ENCODE measurements at regions not wholly inside any gene's neighbourhood (a gene's known extent, or its start where the extent isn't known, plus 50 kb on each side); places are given as distances from the start of the nearest gene placed in this dataset.
"Not testable (repeated sequence)": the region's sequence is repeated elsewhere in the genome, so short reads cannot be mapped to it uniquely, and the experiment has no call there.

DNA sequence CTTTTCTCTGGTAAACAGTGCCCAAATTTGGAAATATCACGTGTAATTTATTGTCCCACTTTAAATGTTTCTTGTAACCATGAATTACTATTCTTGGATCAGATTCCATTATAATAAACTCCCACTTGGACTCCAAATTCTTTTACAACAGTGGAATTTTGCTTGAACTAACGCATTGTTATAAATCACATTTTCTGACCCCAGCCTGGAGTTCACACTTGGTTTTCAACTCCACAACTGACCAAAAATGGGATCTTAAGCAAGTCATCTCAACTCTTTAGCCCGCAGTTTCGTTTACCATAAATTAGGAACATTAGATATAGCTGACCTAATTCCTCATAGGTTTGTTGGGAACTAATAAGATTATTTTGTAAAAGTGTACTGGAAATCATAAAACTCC lies 336.8 kb upstream of the NCAM1 start:
- no peak overlapping the region for H3K27ac ChIP-seq (ENCODE audit: low read depth, low read length)
- DNase-seq: no peak
- H3K27me3 ChIP-seq (ENCODE audit: insufficient read depth, low read length): no peaks in the 10 kb centered on the region
- no peaks in the 10 kb centered on the region for H3K4me1 Mint-ChIP-seq
- intact Hi-C loops (cut with micrococcal nuclease): no loop called here
- ChIA-PET CTCF (ENCODE audit: partially characterized antibody) (no interaction called here), POLR2A (ENCODE audit: partially characterized antibody) (no interaction called here)
- H3K36me3 ChIP-seq (ENCODE audit: insufficient read depth, low read length): no peaks in the 10 kb centered on the region
- H3K36me3 Mint-ChIP-seq: no peaks in the 10 kb centered on the region
- no peak overlapping the region for H3K27ac Mint-ChIP-seq
- H3K4me3 ChIP-seq (ENCODE audit: low read length in 2 of 2): no peak overlapping the region
- H3K9me3 Mint-ChIP-seq: no peaks in the 10 kb centered on the region
- peaks cover 0 to 5% of the 10 kb centered on the region in 2 donors for H3K27me3 Mint-ChIP-seq
- H3K4me3 Mint-ChIP-seq: no peak overlapping the region
- H3K4me1 ChIP-seq (ENCODE audit: insufficient read depth, low read length): no peaks in the 10 kb centered on the region
- H3K9me3 ChIP-seq (ENCODE audit: control insufficient read depth in 1 of 2, low read length in 2 of 2): no peaks in the 10 kb centered on the region

GRCh38 chr11:112624971-112625370 lies 336.2 kb upstream of the NCAM1 start:
- intact Hi-C loops (cut with micrococcal nuclease); H3K9me3 ChIP-seq (ENCODE audit: control insufficient read depth in 1 of 2, low read length in 2 of 2); H3K27ac ChIP-seq (ENCODE audit: low read depth, low read length); H3K4me3 ChIP-seq (ENCODE audit: low read length in 2 of 2); POLR2A ChIA-PET (ENCODE audit: partially characterized antibody); H3K27ac Mint-ChIP-seq; DNase-seq; H3K27me3 ChIP-seq (ENCODE audit: insufficient read depth, low read length); H3K27me3 Mint-ChIP-seq; CTCF ChIA-PET (ENCODE audit: partially characterized antibody); H3K4me1 ChIP-seq (ENCODE audit: insufficient read depth, low read length); H3K4me3 Mint-ChIP-seq; H3K36me3 Mint-ChIP-seq; H3K4me1 Mint-ChIP-seq; H3K36me3 ChIP-seq (ENCODE audit: insufficient read depth, low read length); H3K9me3 Mint-ChIP-seq: not testable (repeated sequence)

DNA sequence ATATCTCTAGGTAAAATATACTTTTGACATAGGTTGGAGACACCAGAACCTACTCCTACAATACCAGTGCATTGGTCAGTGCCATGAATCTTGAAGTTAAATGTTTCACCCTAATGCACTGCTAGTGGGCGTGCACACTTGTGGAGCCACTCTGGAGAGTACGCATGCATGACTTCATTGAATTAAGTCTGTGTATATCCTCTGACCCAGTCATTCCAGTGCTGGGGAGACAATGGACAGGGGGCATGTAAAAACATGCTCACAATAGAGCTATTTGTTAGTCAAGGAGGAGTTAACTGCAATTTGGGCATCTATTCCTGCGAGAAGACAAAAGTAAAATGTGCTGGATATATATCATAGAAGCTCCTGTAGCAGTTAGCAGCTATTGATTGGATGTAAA lies 335.4 kb upstream of the NCAM1 start:
- H3K27ac Mint-ChIP-seq: no peak overlapping the region
- Histone ChIP-seq H3K9me3 (ENCODE audit: control insufficient read depth in 1 of 2, low read length in 2 of 2) (no peaks in the 10 kb centered on the region), H3K36me3 (ENCODE audit: insufficient read depth, low read length) (no peaks in the 10 kb centered on the region), H3K27ac (ENCODE audit: low read depth, low read length) (no peak overlapping the region), H3K4me1 (ENCODE audit: insufficient read depth, low read length) (no peaks in the 10 kb centered on the region), H3K4me3 (ENCODE audit: low read length in 2 of 2) (no peak overlapping the region), H3K27me3 (ENCODE audit: insufficient read depth, low read length) (no peaks in the 10 kb centered on the region)
- DNase-seq: no peak
- intact Hi-C loops (cut with micrococcal nuclease): no loop called here
- peaks cover 0 to 5% of the 10 kb centered on the region in 2 donors for H3K27me3 Mint-ChIP-seq
- H3K9me3 Mint-ChIP-seq: peaks cover 0 to 1% (median 0%) of the 10 kb centered on the region in 8 donors
- CTCF ChIA-PET (ENCODE audit: partially characterized antibody): no interaction called here
- no peaks in the 10 kb centered on the region for H3K36me3 Mint-ChIP-seq
- H3K4me3 Mint-ChIP-seq: no peak overlapping the region
- POLR2A ChIA-PET (ENCODE audit: partially characterized antibody): no interaction called here
- no peaks in the 10 kb centered on the region for H3K4me1 Mint-ChIP-seq

DNA sequence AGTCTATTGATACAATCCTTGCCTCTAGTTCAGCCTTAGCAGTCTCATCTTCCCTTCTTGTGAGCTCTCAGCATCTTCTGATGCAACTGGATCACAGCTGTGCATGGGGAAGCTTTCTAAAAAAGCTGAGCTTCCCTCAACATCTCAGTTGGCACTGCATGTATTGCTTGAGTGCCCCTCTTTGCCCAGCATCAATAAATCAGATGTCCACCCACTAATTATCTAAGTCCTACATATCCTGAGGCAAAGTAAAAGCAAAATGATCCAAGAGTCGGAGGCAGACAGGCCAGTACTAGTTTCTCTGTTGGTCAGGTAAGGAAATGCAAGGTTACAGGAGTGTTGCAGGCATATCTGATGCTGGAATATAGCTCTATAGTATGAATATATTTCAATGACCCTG lies 334.5 kb upstream of the NCAM1 start:
- ChIA-PET POLR2A (ENCODE audit: partially characterized antibody) (no interaction called here), CTCF (ENCODE audit: partially characterized antibody) (no interaction called here)
- Mint-ChIP-seq H3K4me3 (no peak overlapping the region), H3K36me3 (no peaks in the 10 kb centered on the region), H3K4me1 (no peaks in the 10 kb centered on the region), H3K27me3 (peaks cover 0 to 8% of the 10 kb centered on the region in 2 donors), H3K27ac (no peak overlapping the region), H3K9me3 (peaks cover 0 to 1% (median 0%) of the 10 kb centered on the region in 8 donors)
- Histone ChIP-seq H3K27ac (ENCODE audit: low read depth, low read length) (no peak overlapping the region), H3K4me3 (ENCODE audit: low read length in 2 of 2) (no peak overlapping the region), H3K4me1 (ENCODE audit: insufficient read depth, low read length) (no peaks in the 10 kb centered on the region), H3K9me3 (ENCODE audit: control insufficient read depth in 1 of 2, low read length in 2 of 2) (no peaks in the 10 kb centered on the region), H3K27me3 (ENCODE audit: insufficient read depth, low read length) (no peaks in the 10 kb centered on the region), H3K36me3 (ENCODE audit: insufficient read depth, low read length) (no peaks in the 10 kb centered on the region)
- DNase-seq: no peak
- intact Hi-C loops (cut with micrococcal nuclease): no loop called here

DNA sequence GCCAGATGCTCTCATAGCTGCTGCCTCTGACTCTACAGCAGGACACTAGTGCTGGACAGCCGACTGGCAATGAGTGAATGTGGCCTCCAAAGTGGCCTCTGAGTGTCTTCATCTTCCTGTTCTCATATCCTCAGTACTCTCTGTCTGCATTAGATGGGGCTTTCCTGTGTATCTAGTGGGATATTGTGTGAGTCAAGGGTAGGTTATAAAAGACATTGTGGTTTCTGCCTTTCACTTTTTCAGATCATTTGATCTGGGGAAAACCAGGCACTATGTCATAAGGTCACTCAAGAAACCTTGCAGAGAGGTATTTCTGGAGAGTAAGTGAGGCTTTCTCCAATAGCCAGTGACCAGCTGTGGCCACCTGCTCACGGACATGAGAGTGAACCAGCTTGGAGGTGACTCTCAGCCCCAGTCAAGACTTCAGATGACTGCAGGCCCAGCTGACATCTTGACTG lies 333.6 kb upstream of the NCAM1 start:
- Histone ChIP-seq H3K36me3 (ENCODE audit: insufficient read depth, low read length) (no peaks in the 10 kb centered on the region), H3K27me3 (ENCODE audit: insufficient read depth, low read length) (no peaks in the 10 kb centered on the region), H3K4me3 (ENCODE audit: low read length in 2 of 2) (no peak overlapping the region), H3K9me3 (ENCODE audit: control insufficient read depth in 1 of 2, low read length in 2 of 2) (no peaks in the 10 kb centered on the region), H3K4me1 (ENCODE audit: insufficient read depth, low read length) (no peaks in the 10 kb centered on the region), H3K27ac (ENCODE audit: low read depth, low read length) (no peak overlapping the region)
- Mint-ChIP-seq H3K4me1 (no peaks in the 10 kb centered on the region), H3K9me3 (peaks cover 0 to 1% (median 0%) of the 10 kb centered on the region in 8 donors), H3K27ac (no peak overlapping the region), H3K4me3 (no peak overlapping the region), H3K27me3 (peaks cover 0 to 8% of the 10 kb centered on the region in 2 donors), H3K36me3 (no peaks in the 10 kb centered on the region)
- intact Hi-C loops (cut with micrococcal nuclease): no loop called here
- ChIA-PET POLR2A (ENCODE audit: partially characterized antibody) (no interaction called here), CTCF (ENCODE audit: partially characterized antibody) (no interaction called here)
- DNase-seq: no peak

GRCh38 chr11:112628676-112629075 lies 332.5 kb upstream of the NCAM1 start:
- DNase-seq: no peak
- peaks cover 0 to 7% (median 0%) of the 10 kb centered on the region in 8 donors for H3K9me3 Mint-ChIP-seq
- Histone ChIP-seq H3K36me3 (ENCODE audit: insufficient read depth, low read length) (no peaks in the 10 kb centered on the region), H3K9me3 (ENCODE audit: control insufficient read depth in 1 of 2, low read length in 2 of 2) (no peaks in the 10 kb centered on the region), H3K4me1 (ENCODE audit: insufficient read depth, low read length) (no peaks in the 10 kb centered on the region), H3K27ac (ENCODE audit: low read depth, low read length) (no peak overlapping the region), H3K4me3 (ENCODE audit: low read length in 2 of 2) (no peak overlapping the region), H3K27me3 (ENCODE audit: insufficient read depth, low read length) (no peaks in the 10 kb centered on the region)
- H3K4me3 Mint-ChIP-seq: no peak overlapping the region
- H3K27ac Mint-ChIP-seq: no peak overlapping the region
- ChIA-PET CTCF (ENCODE audit: partially characterized antibody) (no interaction called here), POLR2A (ENCODE audit: partially characterized antibody) (no interaction called here)
- H3K4me1 Mint-ChIP-seq: no peaks in the 10 kb centered on the region
- peaks cover 0 to 12% of the 10 kb centered on the region in 2 donors for H3K27me3 Mint-ChIP-seq
- H3K36me3 Mint-ChIP-seq: no peaks in the 10 kb centered on the region
- intact Hi-C loops (cut with micrococcal nuclease): no loop called here

- no peaks in the 10 kb centered on the region for H3K4me1 ChIP-seq (ENCODE audit: insufficient read depth, low read length)
- ChIA-PET CTCF (ENCODE audit: partially characterized antibody) (no interaction called here), POLR2A (ENCODE audit: partially characterized antibody) (no interaction called here)
- no peak for DNase-seq
- intact Hi-C loops (cut with micrococcal nuclease): no loop called here
- H3K27ac Mint-ChIP-seq: no peak overlapping the region
- H3K4me1 Mint-ChIP-seq: no peaks in the 10 kb centered on the region
- H3K4me3 ChIP-seq (ENCODE audit: low read length in 2 of 2): no peak overlapping the region
- H3K27ac ChIP-seq (ENCODE audit: low read depth, low read length): no peak overlapping the region
- H3K4me3 Mint-ChIP-seq: no peak overlapping the region
- peaks cover 2 to 10% of the 10 kb centered on the region in 2 donors for H3K27me3 Mint-ChIP-seq
- peaks cover 0 to 7% (median 0%) of the 10 kb centered on the region in 8 donors for H3K9me3 Mint-ChIP-seq
- H3K27me3 ChIP-seq (ENCODE audit: insufficient read depth, low read length): no peaks in the 10 kb centered on the region
- no peaks in the 10 kb centered on the region for H3K9me3 ChIP-seq (ENCODE audit: control insufficient read depth in 1 of 2, low read length in 2 of 2)
- H3K36me3 Mint-ChIP-seq: no peaks in the 10 kb centered on the region
- H3K36me3 ChIP-seq (ENCODE audit: insufficient read depth, low read length): no peaks in the 10 kb centered on the region
Measured at GRCh38 chr11:112630496-112630895, 330.7 kb upstream of the NCAM1 start.

DNA sequence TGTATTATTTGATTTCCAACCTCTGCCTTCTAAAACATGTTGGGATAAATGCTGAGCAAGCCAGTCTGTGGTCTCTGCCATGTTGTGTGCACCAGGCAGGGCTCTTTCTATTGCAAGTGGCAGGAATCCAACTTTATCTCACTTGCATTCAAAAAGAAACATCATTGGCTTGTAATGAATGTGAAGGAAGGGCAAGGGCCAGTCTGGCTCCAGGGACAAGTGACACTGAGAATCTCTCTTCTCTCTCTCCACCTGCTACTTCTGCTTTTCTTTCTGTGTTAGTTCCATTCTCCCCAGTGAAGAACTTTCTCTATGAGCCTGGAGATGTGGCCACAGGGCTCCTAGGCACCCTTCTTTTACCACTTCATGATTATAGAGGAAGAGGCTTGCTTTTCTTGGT lies 329.9 kb upstream of the NCAM1 start:
- no peak overlapping the region for H3K4me3 Mint-ChIP-seq
- no peaks in the 10 kb centered on the region for H3K36me3 ChIP-seq (ENCODE audit: insufficient read depth, low read length)

More for the DNA sequence above, 329.9 kb upstream of the NCAM1 start:
- H3K27me3 ChIP-seq (ENCODE audit: insufficient read depth, low read length): no peaks in the 10 kb centered on the region
- ChIA-PET CTCF (ENCODE audit: partially characterized antibody) (no interaction called here), POLR2A (ENCODE audit: partially characterized antibody) (no interaction called here)
- no peaks in the 10 kb centered on the region for H3K4me1 Mint-ChIP-seq
- peaks cover 0 to 7% (median 0%) of the 10 kb centered on the region in 8 donors for H3K9me3 Mint-ChIP-seq
- intact Hi-C loops (cut with micrococcal nuclease): no loop called here
- no peak for DNase-seq
- H3K27ac Mint-ChIP-seq: no peak overlapping the region
- no peak overlapping the region for H3K27ac ChIP-seq (ENCODE audit: low read depth, low read length)
- H3K9me3 ChIP-seq (ENCODE audit: control insufficient read depth in 1 of 2, low read length in 2 of 2): no peaks in the 10 kb centered on the region
- H3K4me1 ChIP-seq (ENCODE audit: insufficient read depth, low read length): no peaks in the 10 kb centered on the region
- no peaks in the 10 kb centered on the region for H3K36me3 Mint-ChIP-seq
- no peak overlapping the region for H3K4me3 ChIP-seq (ENCODE audit: low read length in 2 of 2)
- peaks cover 4 to 12% of the 10 kb centered on the region in 2 donors for H3K27me3 Mint-ChIP-seq
